Islet precursor cell (in vitro differentiated cells): ENCODE measurements at regions not wholly inside any gene's neighbourhood (a gene's known extent, or its start where the extent isn't known, plus 50 kb on each side); places are given as distances from the start of the nearest gene placed in this dataset.
"Not testable (repeated sequence)": the region's sequence is repeated elsewhere in the genome, so short reads cannot be mapped to it uniquely, and the experiment has no call there.

Source experiments
- DNase-seq: peaks from one replicate; pipeline ENCODE4 v3.0.0-alpha.2; 2018

DNA sequence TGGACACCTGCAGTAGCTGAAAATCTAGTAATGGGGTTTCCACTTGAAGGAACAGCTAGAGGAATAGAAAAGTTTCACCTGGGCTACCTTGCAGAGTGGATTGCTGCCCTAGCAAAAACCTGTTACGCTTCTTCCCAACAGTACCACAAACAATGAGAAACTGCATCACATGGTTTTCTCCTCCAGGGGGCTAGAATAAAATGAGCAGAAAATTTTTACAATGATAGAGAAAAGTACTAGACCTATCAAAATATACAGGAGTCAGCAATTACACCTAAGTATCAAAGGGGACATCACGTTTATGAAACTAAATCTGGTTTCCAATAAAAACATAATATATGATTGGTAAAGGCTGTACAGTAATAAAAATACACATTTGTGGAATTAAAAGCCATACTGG is 423.1 kb upstream of the PITX2 start:
- DNase-seq, result no peak

DNA sequence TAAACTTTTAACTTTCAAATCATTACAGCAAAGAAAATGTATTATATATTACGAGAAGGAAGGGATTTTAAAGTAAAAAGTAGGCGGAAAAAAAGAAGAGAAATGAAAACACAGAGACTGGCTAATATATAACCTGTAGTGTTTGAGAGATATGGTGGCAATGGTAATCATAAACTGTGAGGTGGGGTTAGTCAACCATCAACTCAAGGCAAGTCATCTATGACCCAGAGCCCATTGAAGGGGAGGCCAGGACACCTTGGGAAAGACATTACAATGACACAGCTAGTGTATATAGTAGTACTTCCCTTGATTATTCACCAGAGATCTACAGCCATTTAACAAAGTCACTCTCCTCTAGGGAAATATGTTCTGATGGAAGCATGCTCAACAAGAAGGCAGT is 423.9 kb upstream of the PITX2 start:
- no peak for DNase-seq

DNA sequence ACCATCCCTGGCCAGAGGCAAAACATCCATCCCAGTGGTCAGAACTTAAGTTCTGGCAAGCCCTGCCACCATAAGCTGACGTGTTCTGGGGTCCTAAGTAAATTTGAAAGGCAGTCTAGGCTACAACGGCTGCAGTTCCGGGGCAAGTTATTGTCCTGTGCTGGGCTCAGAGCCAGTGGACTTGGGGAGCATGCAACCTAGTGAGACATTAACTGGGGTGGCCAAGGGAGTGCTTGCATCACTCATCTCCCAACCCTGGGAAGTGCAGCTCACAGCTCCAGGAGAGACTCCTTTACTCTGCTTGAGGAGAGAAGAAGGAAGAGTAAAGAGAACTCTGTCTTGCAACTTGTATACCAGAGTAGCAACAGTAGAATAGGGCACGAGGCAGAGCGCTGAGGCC is 425.4 kb upstream of the PITX2 start:
- no peak for DNase-seq

DNA sequence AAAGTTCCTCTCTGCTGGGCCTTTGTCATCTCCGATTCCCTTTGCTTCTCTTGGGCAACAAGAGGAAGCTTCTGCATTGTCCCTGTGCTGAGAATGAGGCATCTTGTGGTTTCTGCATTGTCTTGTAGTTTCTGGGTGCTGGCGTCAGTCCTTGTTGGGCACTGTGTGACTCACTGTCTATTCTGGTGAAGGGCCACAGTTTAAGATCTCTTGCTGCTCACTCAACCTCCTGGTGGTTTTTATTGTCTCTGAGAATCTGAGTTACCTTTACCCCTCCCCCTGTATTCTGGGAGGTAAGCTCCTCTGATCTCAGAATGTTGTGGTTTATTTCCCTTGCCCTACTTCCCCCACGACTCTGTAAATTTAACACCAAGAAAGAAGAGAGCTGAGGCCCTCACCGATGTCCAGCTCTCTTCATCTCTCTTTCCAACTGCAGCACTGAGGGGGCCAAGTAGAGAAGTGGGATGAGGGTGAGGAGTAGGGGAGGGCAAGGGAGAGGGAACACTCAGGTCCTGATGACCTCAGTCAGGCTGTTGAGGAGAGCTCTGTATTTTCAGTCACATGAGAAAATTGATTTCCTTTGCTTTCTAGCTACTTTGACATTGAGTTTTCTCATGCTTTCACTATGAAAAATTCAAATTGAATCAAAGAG is 441.6 kb upstream of the PITX2 start:
- DNase-seq, result peak; percentile 93

- no peak for DNase-seq
These were observed 443.1 kb upstream of the PITX2 start for GRCh38 chr4:111066001-111066400.

- no peak for DNase-seq
These were observed 443.6 kb upstream of the PITX2 start for GRCh38 chr4:111066447-111066846.

DNA sequence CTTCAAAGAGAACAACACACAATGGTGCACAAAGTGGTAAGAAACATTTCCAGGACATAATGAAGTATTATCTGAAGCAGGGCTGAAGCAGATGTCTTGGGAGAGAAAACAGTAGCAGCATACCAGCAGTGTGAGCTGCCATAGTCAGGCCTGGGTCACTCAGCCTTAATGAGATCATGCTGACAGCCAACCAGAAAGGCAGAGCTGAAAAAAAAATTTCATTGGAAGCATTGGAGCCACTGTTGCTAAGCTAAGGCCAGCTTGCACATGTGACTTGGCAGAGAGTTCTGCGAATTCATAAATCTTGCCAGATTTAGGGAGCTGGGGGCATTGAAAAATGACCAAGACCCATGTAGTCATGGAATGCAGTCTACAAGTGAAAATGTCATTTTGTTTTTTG is 444.0 kb upstream of the PITX2 start:
- peak; percentile 63 for DNase-seq

DNA sequence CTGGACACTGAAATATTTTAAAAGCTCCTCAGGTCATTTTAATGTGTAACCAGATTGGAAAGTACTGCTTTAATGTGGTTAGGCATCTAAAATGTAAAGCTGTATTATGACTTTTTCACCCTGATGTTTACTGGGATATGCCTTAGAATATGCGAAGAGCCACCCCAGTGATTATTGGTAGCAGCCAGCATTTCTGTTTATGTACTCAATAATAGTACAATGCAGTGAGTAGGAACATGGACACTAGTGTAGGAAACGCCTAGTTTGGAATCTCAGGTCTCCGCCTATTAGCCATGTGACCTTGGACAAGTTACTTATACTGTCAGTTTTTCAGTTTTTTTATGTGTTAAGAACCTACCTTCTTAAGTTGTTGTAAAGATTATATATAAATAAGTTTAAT is 446.0 kb upstream of the PITX2 start:
- no peak for DNase-seq

- no peak for DNase-seq
These were observed 447.5 kb upstream of the PITX2 start for GRCh38 chr4:111070390-111070789.

- DNase-seq, result peak; percentile 78
These were observed 451.7 kb upstream of the PITX2 start for GRCh38 chr4:111074523-111075114.

DNA sequence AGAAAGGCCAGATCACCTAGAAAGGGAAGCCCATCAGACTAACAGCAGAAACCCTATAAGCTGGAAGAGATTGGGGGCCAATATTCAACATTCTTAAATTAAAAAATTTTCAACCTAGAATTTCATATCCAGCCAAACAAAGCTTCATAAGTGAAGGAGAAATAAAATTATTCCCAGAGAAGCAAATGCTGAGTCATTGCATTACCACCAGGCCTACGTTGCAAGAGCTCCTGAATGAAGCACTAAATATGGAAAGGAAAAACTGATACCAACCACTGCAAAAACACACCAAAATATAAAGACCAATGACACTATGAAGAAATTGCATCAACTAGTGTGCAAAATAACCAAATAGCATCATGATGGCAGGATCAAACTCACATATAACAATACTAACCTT is 453.4 kb upstream of the PITX2 start:
- DNase-seq, result not testable (repeated sequence)

DNA sequence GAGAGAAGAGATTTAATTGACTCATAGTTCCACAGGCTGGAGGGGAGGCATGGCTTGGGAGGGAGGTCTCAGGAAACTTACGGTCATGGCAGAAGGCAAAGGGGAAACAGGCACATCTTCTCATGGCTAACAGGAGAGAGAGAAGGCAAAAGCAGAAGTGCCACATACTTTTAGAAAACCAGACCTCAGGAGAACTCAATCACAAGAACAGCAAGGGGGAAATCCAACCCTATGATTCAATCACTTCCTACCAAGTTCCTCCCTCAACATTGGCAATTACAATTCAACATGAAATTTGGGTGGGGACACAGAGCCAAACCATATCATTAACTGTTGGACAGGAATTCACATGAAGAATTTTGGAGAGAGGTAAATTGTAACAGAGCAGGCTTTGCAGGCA is 485.3 kb upstream of the PITX2 start:
- DNase-seq, result no peak

GRCh38 chr4:111113591-111113990 is 490.7 kb upstream of the PITX2 start:
- DNase-seq, result no peak

DNA sequence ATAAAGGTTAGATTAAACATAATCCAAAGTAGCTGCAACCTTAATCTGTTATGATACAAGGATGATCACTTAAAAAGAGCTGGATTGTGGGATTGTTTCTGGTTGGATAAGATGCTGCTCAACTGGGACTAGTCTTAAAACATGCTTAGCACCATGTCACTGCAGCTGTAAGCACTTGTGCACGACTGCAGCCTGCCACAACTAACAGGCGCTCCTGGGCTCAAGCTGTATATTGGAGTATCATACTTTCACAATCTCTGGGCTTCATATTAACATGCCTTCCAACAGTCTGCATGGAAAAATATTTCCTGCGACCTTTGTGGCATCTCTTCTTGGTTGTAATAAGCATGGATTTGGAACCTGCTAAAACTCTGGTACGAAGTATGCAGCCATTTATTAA is 493.0 kb upstream of the PITX2 start:
- no peak for DNase-seq

DNA sequence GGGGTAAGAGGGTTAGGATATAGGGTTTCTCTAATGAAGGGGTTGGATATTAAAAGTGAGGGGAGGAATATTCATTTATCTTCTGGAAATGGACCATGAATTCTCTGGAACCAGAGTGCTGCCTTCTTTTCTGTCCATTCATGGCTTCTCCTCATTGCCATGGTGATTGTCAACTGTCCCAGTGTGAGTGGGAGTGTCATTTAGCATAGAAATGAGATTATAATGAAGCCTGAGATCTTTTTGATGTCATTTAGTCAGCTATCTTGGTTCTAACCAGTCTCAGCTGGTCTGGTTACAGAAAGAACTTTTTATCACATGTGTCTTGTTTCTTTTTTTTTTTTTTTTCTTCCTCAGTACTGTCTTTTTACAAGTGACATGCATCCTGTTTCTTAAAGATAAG is 497.3 kb upstream of the PITX2 start:
- DNase-seq, result no peak

GRCh38 chr4:111126340-111126739 is 503.5 kb upstream of the PITX2 start:
- no peak for DNase-seq

DNA sequence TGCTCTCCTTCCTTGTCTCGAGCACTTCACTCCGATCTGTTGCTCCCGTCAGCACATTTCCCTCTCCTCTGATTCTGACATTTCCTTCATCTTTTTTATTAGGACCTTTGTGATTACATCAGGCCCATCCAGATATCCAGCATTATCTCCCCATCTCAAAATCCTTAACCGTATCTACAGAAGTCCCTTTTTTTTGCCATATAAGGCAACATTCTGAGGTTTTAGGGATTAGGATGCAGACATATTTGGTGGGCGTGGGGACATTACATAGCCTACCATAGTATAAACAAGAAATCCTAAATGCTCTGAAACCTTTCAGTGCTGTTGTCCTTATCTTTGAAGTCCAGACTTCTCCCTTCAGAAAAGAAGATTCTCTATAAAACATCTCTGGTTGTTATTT is 505.0 kb upstream of the PITX2 start:
- no peak for DNase-seq

DNA sequence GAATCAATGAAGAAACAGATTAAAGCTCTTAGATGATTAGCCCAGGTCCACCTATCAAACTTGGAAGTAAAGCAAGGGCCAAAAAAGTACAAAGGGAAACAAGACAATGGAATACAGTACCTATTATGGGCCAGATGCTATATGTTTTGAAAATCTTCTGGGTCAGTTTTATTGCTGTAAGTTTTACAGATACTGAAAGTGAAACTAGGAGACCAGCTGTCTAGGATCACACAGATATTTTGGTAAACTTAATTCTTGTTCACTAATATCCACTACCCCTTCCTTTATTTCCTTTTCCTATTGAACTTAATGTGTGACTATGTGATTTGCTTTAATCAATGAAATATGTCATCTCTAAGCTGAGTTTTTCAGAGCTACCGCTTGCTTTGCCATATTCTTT is 505.4 kb upstream of the PITX2 start:
- no peak for DNase-seq

- no peak for DNase-seq
These were observed 513.6 kb upstream of the PITX2 start for GRCh38 chr4:111136438-111136837.

DNA sequence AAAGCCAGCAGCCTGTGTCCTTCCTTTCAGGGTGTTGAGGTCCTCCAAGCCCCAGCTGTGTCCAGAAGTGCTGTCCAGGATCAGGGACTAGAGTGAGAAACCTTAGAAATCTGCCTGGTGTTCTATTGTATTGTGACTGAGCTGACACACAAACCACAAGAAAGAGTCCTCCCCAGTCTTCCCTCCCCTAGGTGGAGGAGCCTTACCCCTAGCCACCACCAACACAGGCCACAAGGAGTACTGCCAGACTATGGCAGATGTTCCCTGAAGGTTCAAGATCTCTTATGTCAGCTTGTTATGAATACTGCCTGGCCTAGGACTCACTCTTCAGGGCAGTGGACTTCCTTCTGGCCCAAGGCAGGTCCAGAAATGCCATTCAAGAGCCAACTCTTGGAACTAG is 514.1 kb upstream of the PITX2 start:
- DNase-seq, result no peak

DNA sequence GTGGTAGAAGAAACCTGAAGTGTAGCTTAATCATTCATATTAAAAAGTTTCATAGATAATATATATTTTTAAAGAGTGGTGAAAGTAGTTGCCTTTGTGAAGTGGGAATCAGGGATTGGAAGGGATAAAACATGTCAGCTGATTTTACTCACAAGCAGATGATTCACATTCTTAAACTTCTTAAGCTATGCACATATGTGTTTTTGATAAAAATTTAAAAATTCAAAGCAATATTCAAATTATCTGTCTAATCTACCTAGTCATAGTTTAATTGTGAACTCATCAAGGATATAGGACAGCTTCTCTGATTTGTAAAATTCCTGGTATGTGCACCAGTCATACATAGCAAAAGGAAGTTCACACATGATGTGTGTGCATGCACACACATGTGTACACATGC is 520.6 kb upstream of the PITX2 start:
- no peak for DNase-seq

DNA sequence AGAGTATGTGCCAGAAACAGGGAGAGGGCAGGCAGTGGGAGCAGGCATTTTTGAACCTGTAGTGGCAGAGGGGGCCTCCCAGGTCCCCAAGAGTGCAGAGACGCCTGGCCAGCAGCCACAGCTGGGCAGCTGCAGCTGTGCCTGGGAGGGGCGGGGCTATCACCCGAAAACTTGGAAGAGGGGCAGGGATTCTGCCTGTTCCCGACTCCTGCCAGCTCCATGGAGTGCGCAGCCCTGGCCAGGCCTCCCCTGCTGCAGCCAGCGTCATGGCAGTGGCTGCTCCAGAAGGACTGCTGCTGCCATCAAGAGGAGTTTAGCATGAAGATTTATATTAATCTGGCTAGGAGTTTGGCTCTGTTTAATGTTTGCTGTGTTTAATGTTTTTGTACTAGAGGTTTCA is 532.1 kb upstream of the PITX2 start:
- no peak for DNase-seq

- DNase-seq, result peak; percentile 63
These were observed 541.7 kb upstream of the PITX2 start for GRCh38 chr4:111164556-111164955.

DNA sequence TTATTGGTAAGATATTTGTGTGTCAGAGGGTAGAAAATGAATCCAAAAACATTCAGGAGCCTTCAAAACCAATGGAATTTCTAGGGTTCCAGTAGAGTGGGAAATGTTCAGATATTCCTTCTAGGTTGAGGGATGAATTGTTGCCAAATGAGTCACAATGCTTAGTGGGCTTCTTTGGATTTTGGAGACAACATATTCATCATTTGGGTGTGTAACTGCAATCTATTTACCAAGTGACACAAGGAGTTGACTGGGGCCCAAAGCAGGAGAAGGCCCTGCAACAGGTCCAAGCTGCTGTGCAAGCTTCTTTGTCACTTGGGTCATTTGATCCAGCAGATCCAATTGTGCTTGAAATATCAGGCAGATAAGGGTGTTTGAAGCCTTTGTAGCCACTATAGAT is 551.5 kb upstream of the PITX2 start:
- DNase-seq, result no peak

- DNase-seq, result no peak
These were observed 555.4 kb upstream of the PITX2 start for GRCh38 chr4:111178231-111178630.
